Ovary (tissue), 3 donors: ENCODE measurements at regions not wholly inside any gene's neighbourhood (a gene's known extent, or its start where the extent isn't known, plus 50 kb on each side); places are given as distances from the start of the nearest gene placed in this dataset.
"Not testable (repeated sequence)": the region's sequence is repeated elsewhere in the genome, so short reads cannot be mapped to it uniquely, and the experiment has no call there.

Experiments
- CTCF ChIP-seq, 3 donors: fragments of 450-650 bp in 2 of 3; fragments of 200-600 bp in 1 of 3; IDR thresholded peaks; one replicate each; pipeline versions ENCODE4 v1.5.1 to v1.8.0; 2016 to 2022; ENCODE audit warnings: antibody characterized with exemption in 3 of 3, mild to moderate bottlenecking in 1 of 3
- POLR2A ChIP-seq: fragments of 450-650 bp; IDR thresholded peaks from one replicate; pipeline ENCODE4 v1.6.1; 2017; ENCODE audit warnings: antibody characterized with exemption, mild to moderate bottlenecking, moderate library complexity
- donor health status: DM: no; HTN: no; CAD: no.

DNA sequence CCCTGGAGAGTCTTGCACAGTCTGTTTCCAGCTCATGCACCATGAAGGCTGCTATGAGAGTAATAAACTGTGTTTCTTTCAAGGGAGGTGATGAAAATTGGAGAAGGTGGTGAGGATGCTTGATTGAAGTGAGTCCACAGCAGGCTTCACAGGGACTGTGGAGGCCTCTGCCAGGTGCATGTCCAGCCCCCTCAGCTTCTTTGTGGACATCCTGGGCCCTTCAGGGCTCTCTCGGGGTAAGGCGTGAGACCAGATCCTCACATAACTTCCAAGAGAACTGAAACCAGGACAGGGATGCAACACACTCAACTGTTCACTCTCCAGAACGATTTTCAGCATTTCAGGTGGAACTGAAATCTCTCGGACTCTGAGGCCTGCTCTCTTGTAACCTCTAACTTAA, 772.9 kb upstream of the TPTE start:
- TF ChIP-seq POLR2A; CTCF (IDR thresholded peaks at IDR 0.05): not testable (repeated sequence)
